Adipocyte (in vitro differentiated cells): ENCODE measurements at regions not wholly inside any gene's neighbourhood (a gene's known extent, or its start where the extent isn't known, plus 50 kb on each side); places are given as distances from the start of the nearest gene placed in this dataset.

Source experiments
- DNase-seq: peaks from one replicate; pipeline ENCODE4 v3.0.0-alpha.2; 2015; ENCODE audit warnings: low read depth
- H3K27me3 ChIP-seq: replicated peaks from 2 replicates; pipeline ENCODE4 v1.7.0; 2013; ENCODE audit warnings: mild to moderate bottlenecking, low read length, moderate library complexity; ENCODE audit not compliant: control insufficient read depth, insufficient read depth
- H3K36me3 ChIP-seq: 2 replicates; pipeline ENCODE4 v1.7.0; 2013; ENCODE audit warnings: low read length, mild to moderate bottlenecking, moderate library complexity; ENCODE audit not compliant: control insufficient read depth, insufficient read depth, severe bottlenecking
- H3K4me1 ChIP-seq: 2 replicates; pipeline ENCODE4 v1.7.0; 2013; ENCODE audit warnings: mild to moderate bottlenecking, low read length, moderate library complexity; ENCODE audit not compliant: control insufficient read depth, insufficient read depth
- H3K4me3 ChIP-seq: 2 replicates; pipeline ENCODE4 v1.7.0; 2013; ENCODE audit warnings: mild to moderate bottlenecking, low read length, moderate library complexity
- H3K9ac ChIP-seq: 2 replicates; pipeline ENCODE4 v1.7.0; 2013; ENCODE audit warnings: mild to moderate bottlenecking, low read length, moderate library complexity
- H3K9me3 ChIP-seq: 2 replicates; pipeline ENCODE4 v1.7.0; 2013; ENCODE audit warnings: mild to moderate bottlenecking, low read length, moderate library complexity; ENCODE audit not compliant: control insufficient read depth

- Histone ChIP-seq H3K4me1 (peaks cover 46% of the 10 kb centered on the region), H3K9me3 (no peaks in the 10 kb centered on the region), H3K27me3 (no peaks in the 10 kb centered on the region), H3K4me3 (peak overlapping the region; percentile 19), H3K9ac (peak overlapping the region; percentile 65), H3K36me3 (no peaks in the 10 kb centered on the region)
- DNase-seq, result no peak
These were observed 95.0 kb downstream of the THBS2 start for GRCh38 chr6:169158691-169159090.

GRCh38 chr6:169158174-169158573 lies 95.5 kb downstream of the THBS2 start:
- no peaks in the 10 kb centered on the region for H3K27me3 ChIP-seq

GRCh38 chr6:169157197-169158148 lies 96.2 kb downstream of the THBS2 start:
- Histone ChIP-seq H3K9me3 (no peaks in the 10 kb centered on the region), H3K36me3 (no peaks in the 10 kb centered on the region), H3K4me3 (peak overlapping the region; percentile 59), H3K27me3 (no peaks in the 10 kb centered on the region), H3K4me1 (peaks cover 36% of the 10 kb centered on the region), H3K9ac (peak overlapping the region; percentile 65)
- DNase-seq, result no peak

More at GRCh38 chr6:169158174-169158573, 95.5 kb downstream of the THBS2 start:
- no peaks in the 10 kb centered on the region for H3K9me3 ChIP-seq
- no peaks in the 10 kb centered on the region for H3K36me3 ChIP-seq
- H3K4me1 ChIP-seq, result peaks cover 42% of the 10 kb centered on the region
- DNase-seq, result peak; percentile 79
- peak overlapping the region; percentile 59 for H3K4me3 ChIP-seq
- peak overlapping the region; percentile 65 for H3K9ac ChIP-seq

GRCh38 chr6:169156793-169157147 lies 96.9 kb downstream of the THBS2 start:
- Histone ChIP-seq H3K4me3 (no peak overlapping the region), H3K27me3 (no peaks in the 10 kb centered on the region), H3K9me3 (no peaks in the 10 kb centered on the region), H3K9ac (peak overlapping the region; percentile 26), H3K4me1 (peaks cover 29% of the 10 kb centered on the region), H3K36me3 (no peaks in the 10 kb centered on the region)
- DNase-seq, result no peak

- no peaks in the 10 kb centered on the region for H3K27me3 ChIP-seq
- no peaks in the 10 kb centered on the region for H3K36me3 ChIP-seq
- no peak overlapping the region for H3K4me3 ChIP-seq
- H3K9ac ChIP-seq, result peak overlapping the region; percentile 26
- peaks cover 29% of the 10 kb centered on the region for H3K4me1 ChIP-seq
- peaks cover 2% of the 10 kb centered on the region for H3K9me3 ChIP-seq
- DNase-seq, result no peak
These were observed 97.4 kb downstream of the THBS2 start for GRCh38 chr6:169156108-169156792.

GRCh38 chr6:169155481-169155880 lies 98.2 kb downstream of the THBS2 start:
- DNase-seq, result no peak
- Histone ChIP-seq H3K9me3 (peaks cover 9% of the 10 kb centered on the region), H3K4me1 (peaks cover 29% of the 10 kb centered on the region), H3K36me3 (no peaks in the 10 kb centered on the region), H3K4me3 (no peak overlapping the region), H3K27me3 (no peaks in the 10 kb centered on the region), H3K9ac (no peak overlapping the region)

GRCh38 chr6:169153401-169153800 lies 100.2 kb downstream of the THBS2 start:
- peaks cover 24% of the 10 kb centered on the region for H3K4me1 ChIP-seq
- peaks cover 26% of the 10 kb centered on the region for H3K9me3 ChIP-seq
- H3K9ac ChIP-seq, result no peak overlapping the region
- no peak for DNase-seq
- H3K27me3 ChIP-seq, result no peaks in the 10 kb centered on the region
- no peaks in the 10 kb centered on the region for H3K36me3 ChIP-seq
- no peak overlapping the region for H3K4me3 ChIP-seq

- no peak overlapping the region for H3K4me3 ChIP-seq
- H3K9ac ChIP-seq, result no peak overlapping the region
- H3K27me3 ChIP-seq, result no peaks in the 10 kb centered on the region
- peaks cover 26% of the 10 kb centered on the region for H3K9me3 ChIP-seq
- no peaks in the 10 kb centered on the region for H3K36me3 ChIP-seq
- H3K4me1 ChIP-seq, result peaks cover 14% of the 10 kb centered on the region
- DNase-seq, result no peak
These were observed 107.1 kb downstream of the THBS2 start for GRCh38 chr6:169146521-169146920.

- peaks cover 23% of the 10 kb centered on the region for H3K9me3 ChIP-seq
- H3K27me3 ChIP-seq, result no peaks in the 10 kb centered on the region
- H3K9ac ChIP-seq, result no peak overlapping the region
- no peaks in the 10 kb centered on the region for H3K36me3 ChIP-seq
- no peak overlapping the region for H3K4me3 ChIP-seq
- H3K4me1 ChIP-seq, result peaks cover 19% of the 10 kb centered on the region
- DNase-seq, result peak; percentile 61
These were observed 107.6 kb downstream of the THBS2 start for GRCh38 chr6:169145991-169146501.

- peaks cover 22% of the 10 kb centered on the region for H3K4me1 ChIP-seq
- peak; percentile 71 for DNase-seq
- peaks cover 18% of the 10 kb centered on the region for H3K9me3 ChIP-seq
- H3K4me3 ChIP-seq, result no peak overlapping the region
- H3K9ac ChIP-seq, result no peak overlapping the region
- no peaks in the 10 kb centered on the region for H3K36me3 ChIP-seq
- H3K27me3 ChIP-seq, result no peaks in the 10 kb centered on the region
These were observed 108.2 kb downstream of the THBS2 start for GRCh38 chr6:169145496-169145895.

GRCh38 chr6:169144356-169144755 lies 109.3 kb downstream of the THBS2 start:
- H3K27me3 ChIP-seq, result no peaks in the 10 kb centered on the region
- H3K36me3 ChIP-seq, result no peaks in the 10 kb centered on the region
- no peak overlapping the region for H3K9ac ChIP-seq
- H3K4me3 ChIP-seq, result no peak overlapping the region
- DNase-seq, result no peak
- H3K9me3 ChIP-seq, result peaks cover 6% of the 10 kb centered on the region
- peaks cover 22% of the 10 kb centered on the region for H3K4me1 ChIP-seq
